PC-3 (cell line): ENCODE measurements at regions not wholly inside any gene's neighbourhood (a gene's known extent, or its start where the extent isn't known, plus 50 kb on each side); places are given as distances from the start of the nearest gene placed in this dataset.

Experiments
- ATAC-seq: fragments of 200-7000 bp; cut with Tn5 transposase; 2 replicates; pipeline ENCODE4 v1.9.1; 2020; ENCODE audit warnings: mild to moderate bottlenecking, moderate library complexity
- BruUV-seq: library from RNA; stranded (reverse); fragments of 400-500 nt; replicated peaks from 2 replicates; lab custom pipeline; 2021; lab: Mats Ljungman, UMichigan
- CTCF ChIA-PET: fragments of 300-600 bp; sonication (Branson Sonifier 250); formaldehyde crosslinking; loops from one replicate; lab custom pipeline; 2022; ENCODE audit warnings: antibody characterized with exemption; lab: Charles Lee
- POLR2A ChIA-PET: fragments of 300-600 bp; sonication (Branson Sonifier 250); formaldehyde crosslinking; loops from one replicate; lab custom pipeline; 2022; ENCODE audit warnings: antibody characterized with exemption; ENCODE audit not compliant: unreplicated experiment; lab: Charles Lee
- DNase-seq: peaks from one replicate; pipeline ENCODE4 v3.0.0-alpha.2; 2015
- H2AFZ ChIP-seq: fragments of 300-600 bp; sonication (generic); 2 replicates; pipeline ENCODE4 v1.6.0; 2016; ENCODE audit warnings: antibody characterized with exemption, low read length
- H3F3A ChIP-seq: fragments of 300-600 bp; sonication (generic); one replicate; pipeline ENCODE4 v1.6.0; 2017; ENCODE audit warnings: antibody characterized with exemption, low read length, control low read depth, mild to moderate bottlenecking; ENCODE audit not compliant: unreplicated experiment
- H3K27ac ChIP-seq: fragments of 300-600 bp; sonication (generic); 2 replicates; pipeline ENCODE4 v1.5.1; 2016; ENCODE audit warnings: mild to moderate bottlenecking, low read length
- H3K27me3 ChIP-seq: fragments of 300-600 bp; sonication (generic); 2 replicates; pipeline ENCODE4 v1.6.1; 2016; ENCODE audit warnings: low read length, mixed read lengths
- H3K36me3 ChIP-seq: fragments of 300-600 bp; sonication (generic); 2 replicates; pipeline ENCODE4 v1.6.1; 2016; ENCODE audit warnings: low read depth, mixed run types, low read length, mixed read lengths
- H3K4me1 ChIP-seq: fragments of 300-600 bp; sonication (generic); 2 replicates; pipeline ENCODE4 v1.5.1; 2016; ENCODE audit warnings: low read length; ENCODE audit not compliant: insufficient read depth
- H3K4me2 ChIP-seq: fragments of 300-600 bp; sonication (generic); 2 replicates; pipeline ENCODE4 v1.6.0; 2016; ENCODE audit warnings: low read length
- H3K4me3 ChIP-seq: fragments of 300-600 bp; sonication (generic); 2 replicates; pipeline ENCODE4 v1.5.1; 2016; ENCODE audit warnings: mild to moderate bottlenecking, low read length, mixed read lengths
- H3K79me2 ChIP-seq: fragments of 300-600 bp; sonication (generic); 2 replicates; pipeline ENCODE4 v1.6.1; 2017; ENCODE audit warnings: low read length, mixed read lengths
- H3K9ac ChIP-seq: fragments of 300-600 bp; sonication (generic); 2 replicates; pipeline ENCODE4 v1.6.0; 2016; ENCODE audit warnings: mild to moderate bottlenecking, low read length
- H3K9me2 ChIP-seq: fragments of 300-600 bp; sonication (generic); replicated peaks from 2 replicates; pipeline ENCODE4 v1.6.1; 2016; ENCODE audit warnings: mixed run types, low read length, mixed read lengths
- H3K9me3 ChIP-seq: fragments of 300-600 bp; sonication (generic); 2 replicates; pipeline ENCODE4 v1.6.1; 2016; ENCODE audit warnings: low read length, mixed read lengths
- H4K20me1 ChIP-seq: fragments of 300-600 bp; sonication (generic); 2 replicates; pipeline ENCODE4 v1.6.1; 2016; ENCODE audit warnings: low read length, mixed read lengths
- EZH2 ChIP-seq: fragments of 300-600 bp; sonication (generic); IDR thresholded peaks from one replicate; pipeline ENCODE4 v1.6.1; 2017; ENCODE audit warnings: antibody characterized with exemption, mild to moderate bottlenecking, low read length; ENCODE audit not compliant: unreplicated experiment
- EZH2phosphoT487 ChIP-seq: fragments of 300-600 bp; sonication (generic); IDR thresholded peaks from 2 replicates; pipeline ENCODE4 v1.6.1; 2018; ENCODE audit warnings: mild to moderate bottlenecking, antibody characterized with exemption, low read length, borderline replicate concordance
- intact Hi-C: fragments of 100-400 bp; cut with micrococcal nuclease; formaldehyde crosslinking; loops from 2 replicates; pipeline ENCODE4 v1.9.0; 2023
- TF ChIP-seq, protein P1 (sequence below): fragments of 300-600 bp; sonication (generic); conservative IDR thresholded peaks from 2 replicates; pipeline ENCODE4 v1.5.1; 2017; ENCODE audit warnings: antibody characterized with exemption, low read depth, mild to moderate bottlenecking, low read length

DNA sequence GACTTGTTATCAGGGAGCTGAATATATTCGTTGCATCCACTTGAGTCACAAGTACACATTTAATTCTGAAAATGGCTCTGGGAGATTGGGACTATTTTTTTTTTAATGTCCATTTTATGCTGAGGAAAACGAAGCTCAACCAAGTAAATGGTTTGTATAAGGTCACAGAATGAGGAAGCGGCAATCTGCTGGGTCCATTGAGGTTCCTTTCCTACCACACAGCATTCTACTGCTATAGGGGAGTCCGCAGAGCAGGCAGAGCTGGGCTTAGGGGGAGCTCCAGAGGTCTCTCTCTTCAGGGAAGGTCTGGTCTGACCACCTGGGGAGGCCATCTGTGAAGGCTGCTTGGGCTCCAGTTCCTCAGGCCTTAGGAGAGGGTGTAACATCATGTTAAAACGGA, 77.9 kb downstream of the MCFD2 start:
- Histone ChIP-seq H4K20me1 (no peaks in the 10 kb centered on the region), H3K9ac (no peak overlapping the region), H3K9me3 (no peaks in the 10 kb centered on the region), H3K4me1 (peaks cover 9% of the 10 kb centered on the region), H3K27me3 (no peaks in the 10 kb centered on the region), H2AFZ (no peak overlapping the region), H3K9me2 (no peaks in the 10 kb centered on the region), H3K27ac (no peak overlapping the region), H3K4me3 (no peak overlapping the region), H3K79me2 (no peaks in the 10 kb centered on the region), H3K36me3 (no peaks in the 10 kb centered on the region), H3K4me2 (no peak overlapping the region), H3F3A (no peaks in the 10 kb centered on the region)
- BruUV-seq: no TSS peak
- no peak for DNase-seq
- ChIA-PET CTCF (no interaction called here), POLR2A (no interaction called here)
- TF ChIP-seq, protein P1, sequence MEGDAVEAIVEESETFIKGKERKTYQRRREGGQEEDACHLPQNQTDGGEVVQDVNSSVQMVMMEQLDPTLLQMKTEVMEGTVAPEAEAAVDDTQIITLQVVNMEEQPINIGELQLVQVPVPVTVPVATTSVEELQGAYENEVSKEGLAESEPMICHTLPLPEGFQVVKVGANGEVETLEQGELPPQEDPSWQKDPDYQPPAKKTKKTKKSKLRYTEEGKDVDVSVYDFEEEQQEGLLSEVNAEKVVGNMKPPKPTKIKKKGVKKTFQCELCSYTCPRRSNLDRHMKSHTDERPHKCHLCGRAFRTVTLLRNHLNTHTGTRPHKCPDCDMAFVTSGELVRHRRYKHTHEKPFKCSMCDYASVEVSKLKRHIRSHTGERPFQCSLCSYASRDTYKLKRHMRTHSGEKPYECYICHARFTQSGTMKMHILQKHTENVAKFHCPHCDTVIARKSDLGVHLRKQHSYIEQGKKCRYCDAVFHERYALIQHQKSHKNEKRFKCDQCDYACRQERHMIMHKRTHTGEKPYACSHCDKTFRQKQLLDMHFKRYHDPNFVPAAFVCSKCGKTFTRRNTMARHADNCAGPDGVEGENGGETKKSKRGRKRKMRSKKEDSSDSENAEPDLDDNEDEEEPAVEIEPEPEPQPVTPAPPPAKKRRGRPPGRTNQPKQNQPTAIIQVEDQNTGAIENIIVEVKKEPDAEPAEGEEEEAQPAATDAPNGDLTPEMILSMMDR: no peak
- TF ChIP-seq EZH2phosphoT487 (no peak), EZH2 (no peak)
- intact Hi-C loops: no loop called here
- ATAC-seq: no peak

DNA sequence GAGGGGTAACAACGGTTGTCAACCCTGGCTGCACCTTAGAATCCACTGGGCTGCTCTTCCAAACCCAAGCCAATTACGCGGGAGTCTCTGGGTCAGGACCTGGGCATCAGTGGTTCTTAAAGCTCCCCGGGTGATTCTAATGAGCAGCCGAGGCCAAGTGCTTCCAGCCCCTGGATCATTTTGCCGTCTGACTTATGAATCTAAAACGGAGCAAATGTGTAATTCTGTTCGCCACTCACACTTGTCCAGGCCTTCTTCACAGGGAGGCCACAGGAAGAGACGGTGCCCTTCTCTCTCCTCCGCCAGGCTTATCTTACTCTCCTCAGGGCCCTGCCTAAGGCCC, 78.5 kb downstream of the MCFD2 start:
- POLR2A ChIA-PET: no interaction called here

More for the DNA sequence above, 78.5 kb downstream of the MCFD2 start:
- no TSS peak for BruUV-seq
- H3K4me3 ChIP-seq: no peak overlapping the region
- H4K20me1 ChIP-seq: no peaks in the 10 kb centered on the region
- H2AFZ ChIP-seq: no peak overlapping the region
- no peaks in the 10 kb centered on the region for H3K9me2 ChIP-seq
- H3K4me2 ChIP-seq: no peak overlapping the region
- no peaks in the 10 kb centered on the region for H3F3A ChIP-seq
- ATAC-seq (no peak), DNase-seq (no peak)
- H3K9me3 ChIP-seq: no peaks in the 10 kb centered on the region
- H3K27ac ChIP-seq: no peak overlapping the region
- intact Hi-C loops: no loop called here
- no peaks in the 10 kb centered on the region for H3K79me2 ChIP-seq
- no peak for TF ChIP-seq EZH2
- TF ChIP-seq EZH2phosphoT487: no peak
- TF ChIP-seq, protein P1: no peak
- no peak overlapping the region for H3K9ac ChIP-seq
- H3K27me3 ChIP-seq: no peaks in the 10 kb centered on the region
- H3K4me1 ChIP-seq: peaks cover 13% of the 10 kb centered on the region
- no peaks in the 10 kb centered on the region for H3K36me3 ChIP-seq
- CTCF ChIA-PET: no interaction called here
